ENCODE measurements at regions not wholly inside any gene's neighbourhood (a gene's known extent, or its start where the extent isn't known, plus 50 kb on each side); places are given as distances from the start of the nearest gene placed in this dataset.
"Not testable (repeated sequence)": the region's sequence is repeated elsewhere in the genome, so short reads cannot be mapped to it uniquely, and the experiment has no call there.

- intact Hi-C loops (cut with DNase I; ENCODE audit: low total_unique reads) (no loop called here), in situ Hi-C loops (cut with MboI; ENCODE audit: low sequenced_read_pairs in 4 of 4) (no loop called here)
- ATAC-seq (no peak), DNase-seq (no peak)
- peaks cover 0 to 9% of the 10 kb centered on the region in 2 donors for H3K4me1 ChIP-seq
- H3K27ac ChIP-seq: no peak overlapping the region
- no peaks in the 10 kb centered on the region for H3K36me3 ChIP-seq
- H3K4me3 ChIP-seq: no peak overlapping the region
- H3K9me3 ChIP-seq: no peaks in the 10 kb centered on the region
- no peaks in the 10 kb centered on the region for H3K27me3 ChIP-seq
- no peak for TF ChIP-seq POLR2A (IDR thresholded peaks at IDR 0.05)
Measured at GRCh38 chr16:27650073-27650701, 100.2 kb downstream of the KATNIP start.

GRCh38 chr16:27651301-27651700 is 101.4 kb downstream of the KATNIP start:
- TF ChIP-seq CTCF (IDR thresholded peaks at IDR 0.05 in 4 of 5, conservative IDR thresholded peaks at IDR 0.05 in 1 of 5) (no peak), POLR2A (IDR thresholded peaks at IDR 0.05) (no peak)
- no peaks in the 10 kb centered on the region for H3K27me3 ChIP-seq
- intact Hi-C loops (cut with DNase I; ENCODE audit: low total_unique reads): no loop called here
- H3K4me1 ChIP-seq: peaks cover 0 to 9% of the 10 kb centered on the region in 2 donors
- peak; percentile 45 to 62 for ATAC-seq
- no peak overlapping the region for H3K4me3 ChIP-seq
- H3K27ac ChIP-seq: no peak overlapping the region
- no peaks in the 10 kb centered on the region for H3K9me3 ChIP-seq
- DNase-seq: no peak
- in situ Hi-C loops (cut with MboI; ENCODE audit: low sequenced_read_pairs in 4 of 4): no loop called here
- H3K36me3 ChIP-seq: no peaks in the 10 kb centered on the region

GRCh38 chr16:27657811-27658210 is 107.9 kb downstream of the KATNIP start:
- intact Hi-C loops (cut with DNase I; ENCODE audit: low total_unique reads): no loop called here

GRCh38 chr16:27660507-27660906 is 110.6 kb downstream of the KATNIP start:
- TF ChIP-seq CTCF (IDR thresholded peaks at IDR 0.05 in 4 of 5, conservative IDR thresholded peaks at IDR 0.05 in 1 of 5) (no peak), POLR2A (IDR thresholded peaks at IDR 0.05) (no peak)
- H3K9me3 ChIP-seq: no peaks in the 10 kb centered on the region
- H3K4me3 ChIP-seq: no peak overlapping the region
- in situ Hi-C loops (cut with MboI; ENCODE audit: low sequenced_read_pairs in 4 of 4) (no loop called here), intact Hi-C loops (cut with DNase I; ENCODE audit: low total_unique reads) (no loop called here)
- H3K27me3 ChIP-seq: no peaks in the 10 kb centered on the region
- no peak for ATAC-seq
- H3K27ac ChIP-seq: no peak overlapping the region
- no peaks in the 10 kb centered on the region for H3K4me1 ChIP-seq
- H3K36me3 ChIP-seq: no peaks in the 10 kb centered on the region
- no peak for DNase-seq

More at GRCh38 chr16:27657811-27658210, 107.9 kb downstream of the KATNIP start:
- no peak for ATAC-seq
- DNase-seq: no peak
- H3K4me1 ChIP-seq: no peaks in the 10 kb centered on the region
- in situ Hi-C loops (cut with MboI; ENCODE audit: low sequenced_read_pairs in 4 of 4): no loop called here
- H3K9me3 ChIP-seq: no peaks in the 10 kb centered on the region
- H3K27me3 ChIP-seq: no peaks in the 10 kb centered on the region
- H3K4me3 ChIP-seq: no peak overlapping the region
- TF ChIP-seq POLR2A (IDR thresholded peaks at IDR 0.05): no peak
- no peak for TF ChIP-seq CTCF (IDR thresholded peaks at IDR 0.05 in 4 of 5, conservative IDR thresholded peaks at IDR 0.05 in 1 of 5)
- no peak overlapping the region for H3K27ac ChIP-seq
- H3K36me3 ChIP-seq: no peaks in the 10 kb centered on the region

GRCh38 chr16:27663235-27663634 is 113.3 kb downstream of the KATNIP start:
- intact Hi-C loops (cut with DNase I; ENCODE audit: low total_unique reads); H3K4me3 ChIP-seq; H3K36me3 ChIP-seq; H3K4me1 ChIP-seq; ATAC-seq; H3K27ac ChIP-seq; in situ Hi-C loops (cut with MboI; ENCODE audit: low sequenced_read_pairs in 4 of 4); DNase-seq; H3K27me3 ChIP-seq; H3K9me3 ChIP-seq: not testable (repeated sequence)

- ATAC-seq (no peak), DNase-seq (no peak)
- no peaks in the 10 kb centered on the region for H3K27me3 ChIP-seq
- TF ChIP-seq CTCF (IDR thresholded peaks at IDR 0.05 in 4 of 5, conservative IDR thresholded peaks at IDR 0.05 in 1 of 5) (no peak), POLR2A (IDR thresholded peaks at IDR 0.05) (no peak)
- no peaks in the 10 kb centered on the region for H3K36me3 ChIP-seq
- in situ Hi-C loops (cut with MboI; ENCODE audit: low sequenced_read_pairs in 4 of 4): no loop called here
- no peak overlapping the region for H3K4me3 ChIP-seq
- no peaks in the 10 kb centered on the region for H3K9me3 ChIP-seq
- H3K27ac ChIP-seq: no peak overlapping the region
- intact Hi-C loops (cut with DNase I; ENCODE audit: low total_unique reads): no loop called here
- no peaks in the 10 kb centered on the region for H3K4me1 ChIP-seq
Measured at GRCh38 chr16:27665881-27666280, 115.9 kb downstream of the KATNIP start.

All from gastrocnemius medialis (tissue), 4 donors.